ENCODE measurements at regions not wholly inside any gene's neighbourhood (a gene's known extent, or its start where the extent isn't known, plus 50 kb on each side); places are given as distances from the start of the nearest gene placed in this dataset.

- TF ChIP-seq MXI1 (IDR thresholded peaks at IDR 0.05; ENCODE audit: borderline replicate concordance, low read depth, low read length): no peak
- TF ChIP-seq CTCF (conservative IDR thresholded peaks at IDR 0.05; ENCODE audit: low read depth, low read length): no peak
- TF ChIP-seq POLR2A (IDR thresholded peaks at IDR 0.05; ENCODE audit: low read depth, low read length): no peak
- no peak for TF ChIP-seq CEBPB (IDR thresholded peaks at IDR 0.05; ENCODE audit: low read depth, low read length)
- no peak for TF ChIP-seq BHLHE40 (IDR thresholded peaks at IDR 0.05; ENCODE audit: low read depth, low read length)
- no peak for TF ChIP-seq RCOR1 (IDR thresholded peaks at IDR 0.05; ENCODE audit: insufficient replicate concordance, low read length)
Measured at GRCh38 chr9:135290086-135290485, 189.5 kb upstream of the PPP1R26 start.

Data from IMR-90 (cell line).